Left lobe of liver (tissue), 2 donors: ENCODE measurements at regions not wholly inside any gene's neighbourhood (a gene's known extent, or its start where the extent isn't known, plus 50 kb on each side); places are given as distances from the start of the nearest gene placed in this dataset.
A peak's percentile ranks its signal among the peaks of the same experiment; 100 is the strongest.

Experiments
- ATAC-seq: fragments of 200-7000 bp; cut with Tn5 transposase; one replicate; pipeline ENCODE4 v1.9.1; 2020; ENCODE audit warnings: mild to moderate bottlenecking, moderate library complexity
- DNase-seq: peaks from one replicate; pipeline ENCODE4 v3.0.0-alpha.2; 2020; ENCODE audit warnings: low spot score
- donor health status: DM: no; HTN: no; CAD: no; lungs with moderate emphysema.
- donor health status: DM: no; HTN: yes; CAD: no.

GRCh38 chr3:72496051-72496670 is 352.1 kb downstream of the SHQ1 start:
- DNase-seq (no peak), ATAC-seq (no peak)

GRCh38 chr3:72494626-72495025 is 353.6 kb downstream of the SHQ1 start:
- no peak for DNase-seq
- ATAC-seq = no peak

GRCh38 chr3:72494130-72494529 is 354.1 kb downstream of the SHQ1 start:
- ATAC-seq (no peak), DNase-seq (no peak)

- ATAC-seq (no peak), DNase-seq (no peak)
Observed at GRCh38 chr3:72492240-72492639, 356.0 kb downstream of the SHQ1 start.

- no peak for ATAC-seq
- no peak for DNase-seq
Observed at GRCh38 chr3:72490688-72491435, 357.4 kb downstream of the SHQ1 start.

- ATAC-seq (no peak), DNase-seq (no peak)
Observed at GRCh38 chr3:72489901-72490300, 358.3 kb downstream of the SHQ1 start.

GRCh38 chr3:72488738-72489035 is 359.6 kb downstream of the SHQ1 start:
- ATAC-seq (no peak), DNase-seq (no peak)

- ATAC-seq = no peak
- no peak for DNase-seq
Observed at GRCh38 chr3:72487946-72488737, 360.1 kb downstream of the SHQ1 start.

GRCh38 chr3:72487078-72487765 is 361.0 kb downstream of the SHQ1 start:
- ATAC-seq (no peak), DNase-seq (no peak)

GRCh38 chr3:72485641-72486040 is 362.6 kb downstream of the SHQ1 start:
- ATAC-seq (no peak), DNase-seq (no peak)

GRCh38 chr3:72483554-72484104 is 364.6 kb downstream of the SHQ1 start:
- ATAC-seq (no peak), DNase-seq (no peak)

GRCh38 chr3:72482589-72483321 is 365.5 kb downstream of the SHQ1 start:
- DNase-seq = peak; percentile 79
- ATAC-seq = peak; percentile 97

GRCh38 chr3:72481542-72481941 is 366.7 kb downstream of the SHQ1 start:
- no peak for ATAC-seq
- DNase-seq = no peak

- ATAC-seq = no peak
- DNase-seq = no peak
Observed at GRCh38 chr3:72480366-72480765, 367.9 kb downstream of the SHQ1 start.

- ATAC-seq (no peak), DNase-seq (no peak)
Observed at GRCh38 chr3:72479651-72480215, 368.5 kb downstream of the SHQ1 start.

GRCh38 chr3:72476139-72476483 is 372.1 kb downstream of the SHQ1 start:
- ATAC-seq (peak; percentile 56), DNase-seq (no peak)

- ATAC-seq = peak; percentile 86
- no peak for DNase-seq
Observed at GRCh38 chr3:72475258-72476138, 372.7 kb downstream of the SHQ1 start.

- ATAC-seq = no peak
Observed at GRCh38 chr3:72474775-72475174, 373.5 kb downstream of the SHQ1 start.

GRCh38 chr3:72473156-72473555 is 375.1 kb downstream of the SHQ1 start:
- DNase-seq (no peak), ATAC-seq (no peak)

More at GRCh38 chr3:72474775-72475174, 373.5 kb downstream of the SHQ1 start:
- DNase-seq = no peak
